ENCODE measurements at regions not wholly inside any gene's neighbourhood (a gene's known extent, or its start where the extent isn't known, plus 50 kb on each side); places are given as distances from the start of the nearest gene placed in this dataset.

GRCh38 chr18:30415903-30416302, 626.6 kb downstream of the DSC3 start:
- DNase-seq, result no peak

GRCh38 chr18:30409120-30409519, 633.4 kb downstream of the DSC3 start:
- no peak for DNase-seq

DNA sequence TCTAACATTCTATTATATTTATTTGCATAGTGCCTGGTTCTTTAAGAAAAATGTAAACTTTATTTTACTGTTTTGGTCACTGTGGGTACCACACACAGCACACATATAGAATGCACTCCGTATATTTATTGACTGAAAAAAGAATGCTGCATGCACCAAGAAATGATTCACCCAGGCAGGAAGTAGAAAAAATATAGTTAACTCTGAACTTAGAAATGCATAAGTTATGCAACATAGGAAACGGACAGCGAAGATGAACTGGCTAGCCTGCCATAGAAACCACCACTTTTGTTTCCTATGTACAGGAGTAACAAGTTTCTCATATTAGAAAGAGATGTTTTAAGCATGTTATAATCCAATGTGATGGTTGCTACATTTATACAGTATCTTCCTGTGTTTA, 635.8 kb downstream of the DSC3 start:
- no peak for DNase-seq

DNA sequence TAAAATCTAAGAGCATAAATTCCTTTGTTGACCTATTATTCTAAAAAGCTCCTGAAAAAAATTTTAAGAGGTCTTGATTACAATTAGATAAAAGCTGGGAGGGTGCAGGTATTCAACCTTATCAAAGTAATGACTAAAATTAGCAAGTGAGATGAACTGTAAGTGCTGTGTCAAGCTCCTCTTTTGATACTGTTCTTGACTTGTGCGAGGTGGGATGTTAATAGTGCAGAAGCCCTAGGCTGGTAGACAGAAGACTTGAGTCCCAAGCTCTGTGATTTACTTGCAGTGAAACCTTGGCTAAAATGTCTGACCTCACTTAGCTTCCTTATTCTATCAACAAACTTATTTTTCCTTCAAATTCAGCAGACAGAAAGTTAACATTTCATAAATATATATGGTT, 637.5 kb downstream of the DSC3 start:
- no peak for DNase-seq

- DNase-seq, result no peak
Observed at GRCh38 chr18:30404422-30404821, 638.1 kb downstream of the DSC3 start.

DNA sequence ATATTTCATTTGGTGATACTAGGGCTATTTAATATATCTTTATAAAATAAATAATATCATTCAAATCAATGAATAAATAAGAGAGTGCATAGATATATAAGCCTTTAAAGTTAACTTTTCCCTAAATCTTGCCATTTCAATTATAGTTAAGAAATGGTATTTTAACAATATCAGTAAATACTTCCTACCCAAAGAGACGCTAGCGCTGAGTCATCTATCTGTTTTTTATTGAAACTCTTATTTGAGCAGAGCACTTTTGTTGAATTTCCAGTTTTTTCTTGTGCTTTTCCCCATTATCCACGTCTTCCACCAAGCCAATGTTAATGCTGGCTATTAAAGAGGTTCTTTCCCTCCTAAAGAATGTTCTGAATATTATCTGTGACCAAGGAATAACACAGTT, 639.3 kb downstream of the DSC3 start:
- no peak for DNase-seq

DNA sequence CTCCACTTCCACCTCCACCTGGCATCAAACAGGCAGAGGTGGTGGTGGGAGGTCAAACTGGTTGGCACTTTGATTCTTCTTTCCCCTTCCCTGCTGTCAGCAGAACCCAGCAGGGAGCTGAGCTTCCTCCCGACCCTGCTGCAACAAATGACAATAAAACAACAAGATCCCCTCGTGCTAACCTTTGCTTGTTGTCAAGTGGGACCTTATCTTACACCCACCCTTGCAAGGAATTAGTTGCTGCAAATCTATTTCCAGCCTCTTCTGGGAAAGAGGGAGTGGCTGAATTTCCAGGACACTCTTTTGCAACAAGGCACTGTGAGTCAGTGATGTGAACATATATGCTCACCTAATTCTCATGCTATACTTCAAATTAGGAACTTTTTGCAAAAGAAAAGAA, 655.1 kb downstream of the DSC3 start:
- DNase-seq, result no peak

DNA sequence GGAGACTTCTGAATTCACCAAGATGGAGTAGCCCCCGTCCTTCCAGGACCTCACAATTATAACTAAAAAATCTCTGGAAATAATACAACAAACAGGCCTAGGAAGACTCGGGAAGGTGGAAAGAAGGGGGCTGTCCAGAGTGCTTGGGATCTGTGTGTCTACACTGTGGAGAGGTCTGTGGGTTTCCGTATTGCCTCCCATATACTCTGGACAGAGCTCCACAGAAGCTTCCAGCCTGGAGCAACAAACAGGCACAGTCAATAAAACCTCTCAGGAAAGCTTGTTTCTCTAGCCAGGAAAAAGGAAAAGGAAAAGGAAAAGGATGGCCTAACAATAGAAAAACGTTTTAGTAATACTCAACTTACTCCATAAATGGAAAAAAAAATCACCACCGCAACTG, 655.9 kb downstream of the DSC3 start:
- DNase-seq, result no peak

- DNase-seq, result no peak
Observed at GRCh38 chr18:30385684-30386083, 656.9 kb downstream of the DSC3 start.

- DNase-seq, result no peak
Observed at GRCh38 chr18:30381826-30382225, 660.7 kb downstream of the DSC3 start.

GRCh38 chr18:30378097-30378496, 664.4 kb downstream of the DSC3 start:
- DNase-seq, result no peak

DNA sequence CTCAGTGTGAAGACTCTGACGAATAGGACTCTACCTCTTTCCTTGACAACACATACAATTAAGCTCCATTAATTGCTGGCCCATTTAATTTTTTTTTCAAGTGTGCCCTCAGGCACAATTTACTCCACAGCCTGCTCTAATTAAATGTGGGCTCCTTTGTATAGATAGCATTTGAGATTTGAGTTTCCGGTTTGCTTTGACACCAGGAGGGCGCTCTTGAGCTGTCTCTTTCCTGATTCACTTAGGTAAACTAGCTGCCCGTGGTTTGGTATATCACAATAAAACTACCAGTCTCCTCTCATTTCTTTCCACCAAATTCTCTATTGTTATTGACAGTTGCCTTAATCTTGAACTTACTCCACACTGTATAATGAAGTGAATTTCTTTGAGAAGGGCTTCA, 666.0 kb downstream of the DSC3 start:
- peak; percentile 45 for DNase-seq

- no peak for DNase-seq
Observed at GRCh38 chr18:30361864-30362540, 680.5 kb downstream of the DSC3 start.

DNA sequence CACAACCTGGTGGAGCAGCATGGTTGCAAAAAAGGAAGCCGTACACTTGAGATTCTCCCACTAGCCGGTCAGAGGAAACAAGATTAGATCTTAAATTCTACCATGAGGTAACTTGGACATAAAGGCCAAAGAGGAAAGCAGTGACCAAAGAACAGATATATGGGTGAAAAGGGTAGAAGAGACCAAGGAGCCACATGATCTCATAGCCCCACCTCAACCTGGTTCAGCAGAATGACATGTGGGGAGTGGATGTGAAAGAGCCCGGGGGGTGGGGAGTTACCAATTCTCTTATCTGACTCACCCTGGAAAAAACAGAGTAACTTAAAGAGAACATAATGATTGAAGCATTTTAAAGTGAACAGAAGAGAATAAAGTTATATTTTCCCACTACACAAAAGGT, 683.0 kb downstream of the DSC3 start:
- DNase-seq, result no peak

DNA sequence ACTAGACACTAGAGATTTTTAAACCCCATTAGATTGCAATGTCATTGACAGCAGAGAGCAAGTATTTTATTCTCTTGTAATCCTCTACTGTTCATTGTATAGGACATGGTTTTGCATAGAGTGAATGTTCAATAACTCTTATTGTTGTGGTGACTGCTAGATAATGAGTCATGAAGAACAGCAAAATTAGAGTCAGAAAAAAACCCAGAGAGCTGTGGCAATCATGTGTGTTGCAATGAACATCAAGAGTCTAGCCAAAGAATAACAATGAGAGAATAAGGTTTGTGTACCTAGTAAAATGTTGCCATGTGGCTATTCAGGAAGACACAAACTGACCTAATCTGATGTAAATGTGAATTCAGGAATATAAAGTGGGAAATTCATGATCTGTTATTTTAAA, 684.0 kb downstream of the DSC3 start:
- DNase-seq, result no peak

GRCh38 chr18:30352551-30353168, 689.9 kb downstream of the DSC3 start:
- no peak for DNase-seq

DNA sequence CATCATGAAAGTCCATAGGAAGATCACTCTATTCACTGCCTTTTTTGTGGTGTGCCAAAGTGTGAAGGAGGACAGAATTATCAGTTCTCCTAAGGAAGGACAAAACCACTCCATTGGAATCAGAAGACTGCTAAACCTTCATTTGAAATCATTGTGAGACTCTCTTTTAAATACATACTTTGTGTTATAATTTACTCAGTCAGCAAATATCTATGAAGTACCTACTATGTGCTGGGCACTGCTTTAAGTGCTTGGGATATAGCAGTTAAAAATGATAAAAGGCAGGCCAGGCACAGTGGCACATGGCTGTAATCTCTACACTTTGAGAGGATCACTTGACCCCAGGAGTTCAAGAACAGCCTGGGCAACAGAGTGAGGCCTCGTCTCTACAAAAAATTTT, 692.3 kb downstream of the DSC3 start:
- no peak for DNase-seq

DNA sequence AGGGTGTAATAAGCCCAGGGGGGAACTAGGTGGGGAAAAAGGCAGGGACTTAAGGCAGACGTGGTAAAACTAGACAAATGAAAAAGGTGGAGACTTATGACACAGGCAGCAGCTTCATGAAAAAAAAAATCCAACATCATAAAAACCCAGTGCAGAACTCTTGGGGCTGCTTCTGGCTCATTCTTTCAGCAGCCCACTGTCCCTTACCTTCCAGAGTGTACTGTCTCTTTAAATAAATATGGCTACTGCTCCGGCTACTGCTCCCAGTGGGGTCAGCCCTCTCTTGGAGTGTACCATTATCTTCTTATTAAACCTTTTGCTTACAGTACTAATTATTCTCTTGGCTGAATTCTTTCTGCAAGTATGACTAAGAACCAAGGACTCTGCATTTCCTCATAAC, 699.5 kb downstream of the DSC3 start:
- no peak for DNase-seq

DNA sequence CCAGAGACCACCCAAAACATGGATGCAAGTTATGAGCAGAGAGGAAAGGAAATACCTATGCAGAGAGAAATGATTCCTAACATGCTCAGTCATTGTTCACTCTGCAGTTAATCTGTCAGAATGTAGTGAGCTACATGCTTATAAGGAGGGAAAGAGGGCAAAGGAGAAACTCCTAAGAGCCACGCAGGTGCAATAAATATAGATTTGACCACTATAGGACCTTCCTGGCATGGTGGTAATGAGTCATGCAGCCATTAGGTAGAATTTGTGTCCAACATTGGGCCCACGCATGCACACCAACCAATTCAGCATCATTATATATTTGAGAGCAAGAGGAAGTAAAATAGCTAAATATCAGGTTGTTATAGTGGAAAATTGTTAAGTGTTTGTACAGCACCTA, 699.9 kb downstream of the DSC3 start:
- DNase-seq, result no peak

GRCh38 chr18:30334781-30335180, 707.8 kb downstream of the DSC3 start:
- no peak for DNase-seq

- DNase-seq, result no peak
Observed at GRCh38 chr18:30333310-30333709, 709.2 kb downstream of the DSC3 start.

DNA sequence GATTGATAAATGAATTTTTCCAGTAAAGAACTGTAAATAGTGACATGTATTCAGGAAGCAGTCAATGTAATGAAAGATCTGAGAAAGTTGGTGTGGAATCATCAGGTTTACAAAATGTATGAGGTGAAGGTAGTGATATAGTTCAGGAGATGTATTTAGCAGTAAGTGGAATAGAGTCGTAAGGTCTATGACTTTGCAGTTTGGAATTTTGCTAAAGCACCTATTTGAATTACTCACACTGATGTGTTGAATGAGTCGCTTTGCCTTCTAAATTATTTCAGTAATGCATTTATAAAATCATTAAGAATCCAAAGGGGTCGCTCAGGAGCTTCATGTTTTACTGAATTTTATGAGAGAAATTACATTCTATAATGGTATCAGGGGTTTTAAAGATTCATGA, 713.7 kb downstream of the DSC3 start:
- DNase-seq, result no peak

DNA sequence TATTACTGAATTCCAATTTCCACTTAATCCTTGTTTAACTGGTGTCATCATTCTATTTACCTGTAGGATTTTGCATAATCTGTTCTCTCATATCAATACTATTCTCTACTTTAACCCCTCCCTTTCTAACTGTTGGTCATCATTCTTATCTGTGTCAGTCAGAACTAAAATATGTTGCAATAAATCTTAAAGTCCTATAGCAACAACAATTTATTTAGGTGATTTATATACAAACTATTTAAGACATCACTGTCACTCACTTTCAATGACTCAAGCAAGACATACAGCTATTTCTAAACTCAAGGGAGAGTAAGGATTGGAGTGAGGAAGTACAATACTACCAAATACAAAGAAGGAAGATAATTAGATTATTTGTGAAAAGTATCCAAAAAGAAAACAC, 740.4 kb downstream of the DSC3 start:
- no peak for DNase-seq

DNA sequence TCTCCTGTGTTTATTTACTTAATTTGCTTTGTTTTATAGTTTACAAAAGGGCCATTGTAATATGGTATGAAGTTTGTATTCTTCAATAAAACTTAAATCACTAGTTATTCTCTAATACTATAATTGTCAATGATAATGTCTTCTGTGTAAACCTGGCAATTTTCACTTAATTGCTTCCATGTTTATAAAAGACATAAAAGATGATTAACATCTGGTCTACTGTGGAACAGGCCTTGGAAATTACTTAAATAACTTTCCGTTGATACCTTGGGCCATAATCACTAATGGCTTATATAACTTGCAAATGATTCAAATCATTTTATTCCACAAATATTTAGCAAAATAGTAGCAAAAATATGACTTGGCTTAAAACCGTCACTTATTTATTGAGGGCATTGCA, 743.8 kb downstream of the DSC3 start:
- peak; percentile 36 for DNase-seq
